ENCODE measurements at regions not wholly inside any gene's neighbourhood (a gene's known extent, or its start where the extent isn't known, plus 50 kb on each side); places are given as distances from the start of the nearest gene placed in this dataset.
"Not testable (repeated sequence)": the region's sequence is repeated elsewhere in the genome, so short reads cannot be mapped to it uniquely, and the experiment has no call there.

- Histone ChIP-seq H3K27me3 (ENCODE audit: control insufficient read depth, insufficient read depth, low read length) (no peaks in the 10 kb centered on the region), H3K4me3 (ENCODE audit: low read depth, low read length) (no peak overlapping the region), H3K36me3 (ENCODE audit: control insufficient read depth, insufficient read depth, low read length) (no peaks in the 10 kb centered on the region)
- TF ChIP-seq CTCF (IDR thresholded peaks at IDR 0.05; ENCODE audit: insufficient read depth, low read length, severe bottlenecking): no peak
- FAIRE-seq (no peak), DNase-seq (ENCODE audit: low read depth) (no peak)
Measured at GRCh38 chr7:113610572-113610971, 308.2 kb downstream of the PPP1R3A start.

GRCh38 chr7:113608782-113609181 is 310.0 kb downstream of the PPP1R3A start:
- TF ChIP-seq CTCF (IDR thresholded peaks at IDR 0.05; ENCODE audit: insufficient read depth, low read length, severe bottlenecking): no peak
- Histone ChIP-seq H3K36me3 (ENCODE audit: control insufficient read depth, insufficient read depth, low read length) (no peaks in the 10 kb centered on the region), H3K27me3 (ENCODE audit: control insufficient read depth, insufficient read depth, low read length) (no peaks in the 10 kb centered on the region), H3K4me3 (ENCODE audit: low read depth, low read length) (no peak overlapping the region)
- no peak for DNase-seq (ENCODE audit: low read depth)
- FAIRE-seq: no peak

GRCh38 chr7:113606325-113606724 is 312.5 kb downstream of the PPP1R3A start:
- FAIRE-seq: no peak
- no peak overlapping the region for H3K4me3 ChIP-seq (ENCODE audit: low read depth, low read length)

GRCh38 chr7:113600428-113600827 is 318.4 kb downstream of the PPP1R3A start:
- not testable (repeated sequence) for H3K27me3 ChIP-seq (ENCODE audit: control insufficient read depth, insufficient read depth, low read length); H3K4me3 ChIP-seq (ENCODE audit: low read depth, low read length); FAIRE-seq; DNase-seq (ENCODE audit: low read depth); H3K36me3 ChIP-seq (ENCODE audit: control insufficient read depth, insufficient read depth, low read length)

More at GRCh38 chr7:113606325-113606724, 312.5 kb downstream of the PPP1R3A start:
- DNase-seq (ENCODE audit: low read depth): peak; percentile 42
- TF ChIP-seq CTCF (IDR thresholded peaks at IDR 0.05; ENCODE audit: insufficient read depth, low read length, severe bottlenecking): no peak
- Histone ChIP-seq H3K36me3 (ENCODE audit: control insufficient read depth, insufficient read depth, low read length) (no peaks in the 10 kb centered on the region), H3K27me3 (ENCODE audit: control insufficient read depth, insufficient read depth, low read length) (no peaks in the 10 kb centered on the region)

GRCh38 chr7:113593455-113593854 is 325.4 kb downstream of the PPP1R3A start:
- H3K4me3 ChIP-seq (ENCODE audit: low read depth, low read length); H3K36me3 ChIP-seq (ENCODE audit: control insufficient read depth, insufficient read depth, low read length); DNase-seq (ENCODE audit: low read depth); FAIRE-seq; H3K27me3 ChIP-seq (ENCODE audit: control insufficient read depth, insufficient read depth, low read length): not testable (repeated sequence)

GRCh38 chr7:113592924-113593323 is 325.9 kb downstream of the PPP1R3A start:
- H3K4me3 ChIP-seq (ENCODE audit: low read depth, low read length); FAIRE-seq; H3K27me3 ChIP-seq (ENCODE audit: control insufficient read depth, insufficient read depth, low read length); DNase-seq (ENCODE audit: low read depth); H3K36me3 ChIP-seq (ENCODE audit: control insufficient read depth, insufficient read depth, low read length): not testable (repeated sequence)

GRCh38 chr7:113582471-113582870 is 336.3 kb downstream of the PPP1R3A start:
- FAIRE-seq (no peak), DNase-seq (ENCODE audit: low read depth) (peak; percentile 74)
- Histone ChIP-seq H3K27me3 (ENCODE audit: control insufficient read depth, insufficient read depth, low read length) (no peaks in the 10 kb centered on the region), H3K36me3 (ENCODE audit: control insufficient read depth, insufficient read depth, low read length) (no peaks in the 10 kb centered on the region), H3K4me3 (ENCODE audit: low read depth, low read length) (no peak overlapping the region)
- TF ChIP-seq CTCF (IDR thresholded peaks at IDR 0.05; ENCODE audit: insufficient read depth, low read length, severe bottlenecking): no peak

GRCh38 chr7:113563257-113563656 is 355.6 kb downstream of the PPP1R3A start:
- not testable (repeated sequence) for H3K4me3 ChIP-seq (ENCODE audit: low read depth, low read length); DNase-seq (ENCODE audit: low read depth); H3K27me3 ChIP-seq (ENCODE audit: control insufficient read depth, insufficient read depth, low read length); H3K36me3 ChIP-seq (ENCODE audit: control insufficient read depth, insufficient read depth, low read length); FAIRE-seq
